GM18498 (cell line): ENCODE measurements at regions not wholly inside any gene's neighbourhood (a gene's known extent, or its start where the extent isn't known, plus 50 kb on each side); places are given as distances from the start of the nearest gene placed in this dataset.

Experiments
- ATAC-seq: cut with Tn5 transposase; IDR thresholded peaks from one replicate; pipeline ENCODE4 v1.9.1; 2021; ENCODE audit warnings: mild to moderate bottlenecking, moderate library complexity; ENCODE audit not compliant: unreplicated experiment

GRCh38 chr2:125456693-125457363, 1199.1 kb upstream of the GYPC start:
- ATAC-seq, result no peak

DNA sequence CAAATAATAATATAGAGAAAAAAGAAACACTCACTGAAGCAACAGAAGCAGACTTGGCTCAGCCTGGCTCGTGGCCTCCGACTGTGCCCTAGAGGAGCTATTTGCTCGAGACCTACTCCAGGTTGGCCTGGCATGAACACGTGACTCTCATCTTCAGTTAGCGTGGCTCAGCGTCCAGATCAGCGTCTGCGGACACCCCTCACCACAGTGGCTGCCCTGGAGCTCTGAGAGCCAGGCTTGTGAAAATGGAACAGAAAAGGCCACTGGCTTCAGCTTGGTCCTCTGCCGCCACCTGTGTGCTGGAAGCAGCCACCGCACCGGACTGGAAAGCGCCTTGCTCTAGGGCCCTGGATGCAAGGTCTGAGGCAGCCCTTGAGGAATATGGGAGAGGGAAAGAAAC, 1184.0 kb upstream of the GYPC start:
- no peak for ATAC-seq

- no peak for ATAC-seq
These were observed 1176.8 kb upstream of the GYPC start for GRCh38 chr2:125479143-125479636.

GRCh38 chr2:125490308-125490707, 1165.7 kb upstream of the GYPC start:
- ATAC-seq, result no peak

GRCh38 chr2:125491663-125492062, 1164.3 kb upstream of the GYPC start:
- no peak for ATAC-seq

DNA sequence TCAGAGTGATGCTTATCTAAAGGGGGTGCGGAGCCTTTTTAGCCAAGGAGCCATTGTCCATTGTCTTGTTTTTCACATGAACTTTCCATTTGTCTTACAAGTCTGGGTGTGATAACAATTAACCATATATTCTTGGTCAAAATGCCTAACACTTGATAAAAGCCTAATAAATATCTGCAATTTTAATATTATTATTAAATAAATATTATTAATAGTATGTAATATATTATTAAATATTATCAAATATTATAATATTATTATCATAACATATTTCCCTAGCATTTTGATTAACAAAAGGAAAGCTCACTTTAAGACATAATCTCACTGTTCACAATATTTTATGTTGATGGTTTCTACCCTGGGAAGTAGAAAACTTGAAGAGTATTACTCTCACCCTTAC, 1143.6 kb upstream of the GYPC start:
- ATAC-seq, result no peak

DNA sequence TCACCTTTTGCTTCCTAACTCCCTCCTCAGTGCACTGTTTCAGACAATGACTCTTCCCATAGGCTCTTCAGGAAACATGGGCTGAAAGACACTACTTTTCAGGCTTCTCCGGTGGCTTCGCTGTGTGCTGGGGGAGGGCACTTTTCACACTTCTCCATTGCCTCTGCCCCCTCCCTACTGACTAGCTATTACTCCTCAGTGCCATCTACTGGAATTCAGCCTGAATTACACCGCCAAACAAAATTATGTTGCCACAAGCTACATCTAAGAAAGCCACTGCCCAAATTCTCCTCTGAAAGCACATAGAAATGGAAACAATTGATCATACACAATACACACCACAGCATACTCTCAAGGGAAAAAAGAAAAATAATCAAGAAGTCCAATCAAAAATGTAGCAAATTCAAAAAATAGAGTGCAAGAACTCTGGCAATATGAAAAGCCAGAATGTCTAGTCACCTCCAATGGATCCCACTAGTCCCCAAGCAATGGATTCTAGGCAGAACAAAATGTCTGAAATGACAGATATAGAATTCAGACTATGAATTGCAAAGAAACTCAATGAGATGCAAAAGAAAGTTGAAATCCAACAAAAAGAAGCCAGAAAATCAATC, 1139.4 kb upstream of the GYPC start:
- no peak for ATAC-seq

GRCh38 chr2:125526093-125526492, 1129.9 kb upstream of the GYPC start:
- no peak for ATAC-seq

DNA sequence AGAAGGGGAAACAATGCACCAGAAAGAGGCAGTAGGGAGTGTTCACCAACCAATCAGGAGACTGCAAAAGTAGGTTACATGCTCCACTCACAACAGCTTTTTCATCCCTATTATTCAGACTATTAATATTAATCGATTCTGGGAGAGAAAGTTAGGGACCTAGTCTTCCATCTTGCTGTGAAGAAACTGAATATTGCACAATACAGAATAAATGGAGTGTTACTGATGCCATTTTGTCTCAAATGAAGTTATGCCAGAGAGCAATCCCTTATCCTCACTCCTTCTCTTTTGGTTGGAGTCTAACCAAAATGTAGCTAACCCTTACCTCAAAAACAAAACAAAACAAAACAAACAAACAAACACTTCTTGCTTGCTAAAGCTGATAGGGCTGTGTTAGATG, 1120.9 kb upstream of the GYPC start:
- no peak for ATAC-seq

DNA sequence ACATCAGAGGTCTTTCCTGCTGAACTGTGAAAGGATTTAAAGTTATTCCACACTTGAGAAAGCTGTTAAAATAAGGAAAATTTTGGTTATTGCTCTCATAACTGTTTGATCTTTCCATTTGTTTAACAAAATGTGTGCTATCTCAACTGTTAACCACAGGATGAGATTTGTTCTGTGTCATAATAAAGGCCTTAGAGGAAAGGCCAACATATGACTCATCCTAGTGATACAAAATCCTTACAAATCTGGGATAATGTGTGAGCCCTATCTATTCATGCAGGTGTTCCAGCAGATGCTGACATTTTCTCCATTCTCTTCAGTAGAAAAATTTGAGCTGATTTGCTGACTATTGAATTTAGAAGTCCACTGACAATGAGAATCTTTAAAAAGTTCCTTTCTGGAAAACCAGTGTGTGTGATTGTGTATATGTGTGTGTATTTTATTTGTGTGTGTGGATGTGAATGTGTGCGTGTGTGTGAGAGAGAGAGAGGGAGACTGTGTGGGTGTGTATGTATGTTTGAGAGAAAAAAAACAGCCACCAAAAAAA, 1111.9 kb upstream of the GYPC start:
- ATAC-seq, result no peak

DNA sequence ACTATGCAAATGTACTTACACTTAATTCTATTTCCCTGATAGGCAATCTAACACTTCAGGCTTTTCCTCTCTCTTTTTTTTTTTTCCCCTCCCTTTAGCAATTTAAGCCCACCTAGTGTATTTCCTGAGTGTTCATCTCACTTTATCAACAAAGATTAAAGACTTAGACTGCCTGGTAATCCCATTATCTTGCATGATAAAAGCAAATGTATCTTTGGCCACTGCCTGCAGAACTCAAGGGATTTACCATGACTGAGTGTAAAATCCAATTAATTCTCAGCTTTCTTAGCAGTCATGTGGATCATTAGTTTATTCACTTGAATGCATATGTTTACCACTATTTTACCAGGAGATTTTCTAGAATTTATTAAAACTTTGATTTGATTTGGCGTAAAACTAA, 1102.2 kb upstream of the GYPC start:
- no peak for ATAC-seq

DNA sequence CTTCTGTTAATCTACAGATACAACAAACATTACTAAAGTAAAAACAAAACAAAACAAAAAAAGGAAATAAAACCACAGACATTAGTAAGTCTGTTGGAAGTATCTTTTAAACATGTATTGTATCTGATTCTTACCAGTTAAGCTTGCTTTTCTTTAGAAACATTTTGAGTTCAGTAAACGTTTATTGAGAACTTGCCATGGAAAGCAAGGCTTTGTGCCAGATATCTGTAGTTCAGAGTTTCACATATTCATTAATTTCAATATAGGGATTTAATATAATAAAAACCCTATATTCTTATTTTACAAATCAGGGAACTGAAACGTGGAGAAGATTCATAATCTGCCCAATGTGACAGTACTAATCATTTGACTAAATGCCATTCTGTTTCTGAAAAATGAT, 1101.0 kb upstream of the GYPC start:
- no peak for ATAC-seq

GRCh38 chr2:125559186-125559585, 1096.8 kb upstream of the GYPC start:
- no peak for ATAC-seq

- no peak for ATAC-seq
These were observed 1095.1 kb upstream of the GYPC start for GRCh38 chr2:125560855-125561254.

DNA sequence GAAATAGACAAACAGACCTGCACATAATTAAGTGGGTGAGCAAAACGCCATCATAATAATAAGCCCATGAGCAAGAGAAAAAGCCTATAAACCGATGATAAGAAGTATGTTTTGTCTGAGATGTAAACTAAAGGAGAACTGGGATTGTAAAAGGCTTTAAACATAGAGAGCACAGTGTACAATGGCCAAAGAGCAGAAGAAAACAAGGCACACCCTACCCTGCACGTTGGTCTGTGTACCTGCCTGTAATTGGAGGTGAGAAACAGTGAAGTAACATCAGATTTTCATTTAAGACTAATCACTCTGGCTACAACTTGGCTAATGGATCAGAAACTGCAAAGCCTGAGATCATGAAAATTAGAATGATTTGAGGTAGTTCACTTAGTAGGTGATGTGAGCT, 1094.7 kb upstream of the GYPC start:
- no peak for ATAC-seq

DNA sequence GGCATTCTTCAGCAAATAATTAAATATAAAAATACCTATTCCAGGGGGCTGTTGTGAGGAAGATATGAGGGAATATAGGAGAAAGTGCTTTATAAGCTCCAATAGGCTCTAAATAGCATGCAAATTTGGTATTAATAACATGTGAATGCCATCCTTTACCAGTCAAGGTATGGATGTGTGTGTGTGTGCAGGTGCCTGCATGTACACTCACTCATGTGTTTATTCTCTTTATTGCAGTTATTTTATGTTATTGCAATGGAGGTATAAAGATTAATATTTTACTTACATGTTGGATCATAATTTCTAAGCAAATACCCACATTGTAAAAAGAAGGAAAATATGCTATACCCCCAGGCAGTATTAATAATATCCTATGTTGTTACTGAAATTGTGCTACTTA, 1093.0 kb upstream of the GYPC start:
- no peak for ATAC-seq

DNA sequence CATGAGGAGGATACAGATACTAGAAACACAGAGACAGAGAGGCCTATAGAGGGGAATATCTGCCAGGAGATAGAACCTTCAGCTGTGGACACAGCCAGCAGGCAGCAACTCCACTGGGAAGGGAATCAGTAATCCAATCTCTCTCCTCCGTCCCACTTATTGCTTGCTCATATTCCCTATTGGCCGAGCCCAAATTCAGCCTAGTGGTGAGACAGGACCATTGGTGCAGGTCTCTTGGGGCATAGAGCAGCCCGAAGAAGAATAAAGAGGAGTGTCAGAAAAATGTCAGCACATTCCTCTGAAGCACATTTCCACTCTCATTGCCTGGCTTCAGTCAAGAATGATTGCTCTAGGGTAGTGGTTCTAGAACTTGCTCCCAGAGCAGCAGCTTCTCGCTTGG, 1091.5 kb upstream of the GYPC start:
- ATAC-seq, result no peak

GRCh38 chr2:125566422-125566821, 1089.5 kb upstream of the GYPC start:
- ATAC-seq, result no peak

DNA sequence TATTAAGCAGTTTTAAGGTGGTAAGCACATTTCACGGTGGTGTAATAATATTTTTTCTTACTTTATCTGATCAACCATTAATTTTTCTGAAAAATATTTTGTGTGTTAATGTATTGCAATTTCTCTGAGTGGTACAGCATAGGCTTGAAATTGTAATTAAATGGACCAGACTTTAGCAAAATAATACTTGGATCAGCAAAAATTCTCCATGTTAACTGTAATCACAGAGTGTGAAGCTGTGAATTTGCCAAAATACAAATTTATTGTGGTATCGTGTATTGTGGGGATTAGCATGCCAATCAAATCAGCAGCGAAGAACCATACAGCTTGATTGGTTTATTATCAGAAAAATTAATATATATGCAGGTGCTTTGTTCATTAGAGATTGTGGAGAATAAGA, 1088.9 kb upstream of the GYPC start:
- no peak for ATAC-seq

DNA sequence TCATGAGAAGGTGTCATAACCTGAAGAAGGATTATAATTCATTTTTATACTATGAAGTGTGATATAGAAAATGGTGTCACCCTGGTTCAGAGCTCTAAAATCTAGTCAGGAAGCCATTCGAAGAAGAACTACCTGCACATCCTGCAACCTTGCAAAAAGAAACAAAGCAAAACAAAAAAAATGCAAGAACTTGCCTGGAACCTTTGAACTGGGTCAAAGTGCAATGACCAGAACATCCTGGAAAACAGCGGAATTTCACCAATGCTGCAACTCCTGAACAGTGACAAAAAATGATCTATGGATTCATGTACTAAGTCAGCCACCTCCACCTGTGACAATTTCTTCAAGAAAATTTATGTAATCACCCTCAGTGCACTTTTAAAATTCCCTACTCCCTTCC, 1083.3 kb upstream of the GYPC start:
- no peak for ATAC-seq

DNA sequence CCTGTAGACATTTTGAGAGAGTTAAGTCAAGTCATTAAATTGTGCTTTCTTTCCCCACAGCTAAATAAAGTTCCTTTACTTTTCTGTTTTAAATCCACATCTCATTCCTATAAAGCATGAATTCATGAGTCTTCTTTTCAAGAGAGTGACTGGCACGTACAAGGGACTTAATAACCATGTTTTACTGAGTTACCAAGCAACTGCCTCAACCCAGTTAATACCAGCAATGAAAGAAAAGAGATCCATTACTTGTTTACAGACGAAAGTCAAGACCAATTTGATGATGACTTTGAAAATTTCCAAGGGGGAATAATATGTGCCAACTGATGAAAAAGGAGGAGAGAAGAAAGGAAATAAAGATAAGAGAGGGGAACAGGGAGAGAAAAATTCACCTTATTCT, 1082.5 kb upstream of the GYPC start:
- ATAC-seq, result no peak

- no peak for ATAC-seq
These were observed 1079.4 kb upstream of the GYPC start for GRCh38 chr2:125576558-125576957.

GRCh38 chr2:125581557-125581956, 1074.4 kb upstream of the GYPC start:
- ATAC-seq, result no peak
